ENCODE measurements at regions not wholly inside any gene's neighbourhood (a gene's known extent, or its start where the extent isn't known, plus 50 kb on each side); places are given as distances from the start of the nearest gene placed in this dataset.

GRCh38 chr18:70523792-70524182 lies 234.9 kb downstream of the SOCS6 start:
- no peaks in the 10 kb centered on the region for H3K9me3 ChIP-seq (ENCODE audit: control insufficient read depth, insufficient read depth, low read length)
- no peak overlapping the region for H3K27ac ChIP-seq (ENCODE audit: low read depth, low read length)
- no peaks in the 10 kb centered on the region for H3K36me3 ChIP-seq (ENCODE audit: control insufficient read depth, insufficient read depth, low read length)
- no peak overlapping the region for H3K9ac ChIP-seq (ENCODE audit: low read depth, low read length)
- no peaks in the 10 kb centered on the region for H3K4me1 ChIP-seq (ENCODE audit: control insufficient read depth, insufficient read depth, low read length)
- H3K27me3 ChIP-seq (ENCODE audit: control insufficient read depth, insufficient read depth, low read length): no peaks in the 10 kb centered on the region
- no peak overlapping the region for H3K4me3 ChIP-seq (ENCODE audit: low read depth, low read length)

DNA sequence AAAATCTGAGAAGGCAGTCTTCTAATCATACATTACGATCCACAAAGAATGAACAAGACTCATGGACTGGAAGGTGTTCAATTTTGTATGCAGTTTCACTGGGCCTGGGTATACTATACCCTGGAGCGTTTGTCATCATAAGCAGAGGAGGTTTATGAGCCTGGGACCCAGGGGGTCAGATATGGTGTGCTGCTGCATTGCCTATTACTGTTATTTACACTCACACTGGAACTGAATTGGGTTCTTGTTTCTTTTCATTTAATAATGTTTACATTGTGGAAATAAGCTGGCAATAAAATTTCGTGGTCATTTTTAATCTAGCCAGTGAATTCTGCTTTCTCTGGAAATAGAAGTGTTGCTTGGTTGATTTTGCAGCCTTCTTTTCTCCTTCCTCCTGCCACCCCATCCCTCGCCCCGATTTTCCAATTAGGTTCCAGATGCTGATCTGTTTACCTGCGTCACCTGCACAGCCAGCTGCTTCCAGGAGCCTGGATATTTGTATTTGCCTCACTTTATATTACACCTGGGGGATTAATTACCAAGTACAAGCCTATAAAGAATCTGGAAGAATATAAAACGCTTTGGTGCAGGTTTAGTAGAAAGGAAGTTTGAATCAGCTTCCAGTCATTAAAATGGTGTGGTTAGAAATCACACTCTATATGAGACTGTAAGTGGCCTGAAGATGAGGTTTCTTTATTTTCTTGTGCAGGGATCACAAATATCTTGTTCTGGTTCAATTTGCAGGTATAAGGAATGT lies 234.4 kb downstream of the SOCS6 start:
- no peaks in the 10 kb centered on the region for H3K4me1 ChIP-seq (ENCODE audit: control insufficient read depth, insufficient read depth, low read length)
- no peak overlapping the region for H3K4me3 ChIP-seq (ENCODE audit: low read depth, low read length)

DNA sequence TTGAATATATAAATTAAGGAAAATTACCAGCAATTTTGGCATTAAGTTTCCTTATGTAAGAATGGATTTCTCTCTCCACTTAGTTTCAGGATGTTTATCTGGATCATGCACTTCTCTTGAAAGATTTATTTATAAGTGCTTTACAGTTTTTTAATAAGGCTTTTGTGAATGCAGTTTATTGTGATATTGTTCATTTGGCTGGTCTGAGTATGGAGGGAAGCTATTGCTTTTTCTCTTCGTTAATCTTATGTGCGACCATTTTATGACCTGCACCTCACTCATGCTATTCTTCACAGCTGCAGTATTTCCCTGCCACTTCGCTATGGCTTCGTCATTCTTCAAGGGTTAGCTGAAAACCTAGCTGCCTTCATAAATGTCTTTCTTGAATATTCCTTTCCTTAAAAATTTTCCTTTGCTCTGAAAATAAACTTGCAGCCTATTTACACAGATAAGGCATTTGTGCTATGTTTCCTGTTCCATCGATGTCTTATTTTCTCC lies 233.4 kb downstream of the SOCS6 start:
- Histone ChIP-seq H3K9ac (ENCODE audit: low read depth, low read length) (no peak overlapping the region), H3K9me3 (ENCODE audit: control insufficient read depth, insufficient read depth, low read length) (no peaks in the 10 kb centered on the region), H3K4me3 (ENCODE audit: low read depth, low read length) (no peak overlapping the region), H3K27me3 (ENCODE audit: control insufficient read depth, insufficient read depth, low read length) (no peaks in the 10 kb centered on the region), H3K4me1 (ENCODE audit: control insufficient read depth, insufficient read depth, low read length) (no peaks in the 10 kb centered on the region), H3K27ac (ENCODE audit: low read depth, low read length) (no peak overlapping the region), H3K36me3 (ENCODE audit: control insufficient read depth, insufficient read depth, low read length) (no peaks in the 10 kb centered on the region)

More for the DNA sequence above, 234.4 kb downstream of the SOCS6 start:
- Histone ChIP-seq H3K9me3 (ENCODE audit: control insufficient read depth, insufficient read depth, low read length) (no peaks in the 10 kb centered on the region), H3K27ac (ENCODE audit: low read depth, low read length) (no peak overlapping the region), H3K27me3 (ENCODE audit: control insufficient read depth, insufficient read depth, low read length) (no peaks in the 10 kb centered on the region), H3K9ac (ENCODE audit: low read depth, low read length) (no peak overlapping the region), H3K36me3 (ENCODE audit: control insufficient read depth, insufficient read depth, low read length) (no peaks in the 10 kb centered on the region)

DNA sequence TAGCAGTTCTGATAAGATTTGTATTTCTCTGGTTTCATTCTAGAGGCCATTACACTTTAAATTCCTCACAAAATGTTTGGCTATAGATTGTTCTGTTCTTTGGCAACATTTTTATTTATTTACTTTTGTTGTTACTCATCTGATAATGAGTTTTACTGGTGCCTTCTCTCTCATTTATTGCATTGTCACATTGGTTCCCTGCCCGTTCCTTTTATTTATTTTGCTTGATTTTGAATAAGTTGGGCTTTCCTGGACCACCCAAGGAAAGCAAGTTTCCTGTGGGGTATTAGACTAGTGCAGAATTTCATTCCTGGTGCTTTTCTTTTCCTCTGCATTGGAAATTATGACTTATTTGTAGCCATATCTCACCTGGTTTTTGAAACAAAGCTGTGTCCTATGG lies 232.0 kb downstream of the SOCS6 start:
- H3K9me3 ChIP-seq (ENCODE audit: control insufficient read depth, insufficient read depth, low read length): no peaks in the 10 kb centered on the region
- H3K36me3 ChIP-seq (ENCODE audit: control insufficient read depth, insufficient read depth, low read length): no peaks in the 10 kb centered on the region
- H3K27ac ChIP-seq (ENCODE audit: low read depth, low read length): no peak overlapping the region

DNA sequence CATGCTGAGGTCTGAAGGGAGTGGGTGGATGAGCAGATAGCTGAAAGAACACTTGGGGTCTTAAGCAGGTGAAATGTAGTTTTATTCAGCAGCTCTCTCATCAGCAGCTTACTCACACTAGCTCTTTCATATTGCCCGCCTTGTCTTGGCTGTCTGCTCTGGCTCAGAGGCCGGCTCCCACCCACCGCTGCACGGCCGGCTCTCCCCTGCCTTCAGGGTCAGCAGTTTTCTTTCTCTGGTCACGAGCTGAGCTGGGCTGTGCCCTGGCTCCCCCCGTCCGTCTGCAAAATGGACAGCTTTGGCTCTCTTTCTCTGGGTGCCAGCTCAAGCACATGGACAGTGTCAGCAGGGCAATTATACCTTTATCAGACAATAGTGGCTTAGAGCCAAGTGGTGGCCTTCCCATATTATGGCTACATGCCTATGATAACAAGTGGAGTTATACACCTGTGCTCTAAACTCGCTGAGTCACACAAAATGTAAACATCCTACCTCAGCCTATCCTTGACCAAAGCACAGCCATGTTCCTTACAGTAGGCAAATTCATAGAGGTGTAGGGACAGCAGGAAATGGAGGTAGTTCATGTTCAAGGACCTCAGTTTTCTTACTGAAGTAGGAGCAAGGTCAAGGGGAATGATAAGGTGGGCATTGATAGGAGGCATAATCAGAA lies 224.8 kb downstream of the SOCS6 start:
- Histone ChIP-seq H3K4me1 (ENCODE audit: control insufficient read depth, insufficient read depth, low read length) (no peaks in the 10 kb centered on the region), H3K27ac (ENCODE audit: low read depth, low read length) (no peak overlapping the region), H3K4me3 (ENCODE audit: low read depth, low read length) (no peak overlapping the region), H3K9ac (ENCODE audit: low read depth, low read length) (no peak overlapping the region), H3K36me3 (ENCODE audit: control insufficient read depth, insufficient read depth, low read length) (no peaks in the 10 kb centered on the region), H3K9me3 (ENCODE audit: control insufficient read depth, insufficient read depth, low read length) (no peaks in the 10 kb centered on the region), H3K27me3 (ENCODE audit: control insufficient read depth, insufficient read depth, low read length) (no peaks in the 10 kb centered on the region)

More for the DNA sequence above, 232.0 kb downstream of the SOCS6 start:
- H3K27me3 ChIP-seq (ENCODE audit: control insufficient read depth, insufficient read depth, low read length): no peaks in the 10 kb centered on the region
- no peak overlapping the region for H3K4me3 ChIP-seq (ENCODE audit: low read depth, low read length)
- no peak overlapping the region for H3K9ac ChIP-seq (ENCODE audit: low read depth, low read length)
- H3K4me1 ChIP-seq (ENCODE audit: control insufficient read depth, insufficient read depth, low read length): no peaks in the 10 kb centered on the region

DNA sequence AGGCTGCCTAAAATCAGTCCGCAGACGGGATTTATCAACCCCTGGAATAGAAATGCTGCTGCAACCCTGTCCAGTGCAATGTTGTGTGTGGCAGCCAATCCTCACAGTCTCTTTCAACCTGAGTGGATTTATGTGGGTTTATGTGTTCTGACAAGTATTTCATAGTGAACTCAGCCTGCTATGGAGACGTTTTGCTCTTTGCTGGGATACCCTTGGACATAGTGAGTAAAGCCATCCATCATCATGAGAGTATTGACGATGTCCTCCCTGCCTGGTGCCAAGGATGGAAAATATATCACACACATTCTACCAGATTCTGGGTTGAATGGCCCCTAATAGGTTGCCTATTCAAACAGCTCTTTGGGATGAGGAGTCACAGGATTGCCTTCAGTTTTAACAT lies 219.1 kb downstream of the SOCS6 start:
- H3K9me3 ChIP-seq (ENCODE audit: control insufficient read depth, insufficient read depth, low read length): no peaks in the 10 kb centered on the region
- no peak overlapping the region for H3K27ac ChIP-seq (ENCODE audit: low read depth, low read length)
- no peaks in the 10 kb centered on the region for H3K4me1 ChIP-seq (ENCODE audit: control insufficient read depth, insufficient read depth, low read length)
- no peaks in the 10 kb centered on the region for H3K36me3 ChIP-seq (ENCODE audit: control insufficient read depth, insufficient read depth, low read length)
- H3K9ac ChIP-seq (ENCODE audit: low read depth, low read length): no peak overlapping the region
- H3K27me3 ChIP-seq (ENCODE audit: control insufficient read depth, insufficient read depth, low read length): no peaks in the 10 kb centered on the region
- no peak overlapping the region for H3K4me3 ChIP-seq (ENCODE audit: low read depth, low read length)

- Histone ChIP-seq H3K27ac (ENCODE audit: low read depth, low read length) (no peak overlapping the region), H3K27me3 (ENCODE audit: control insufficient read depth, insufficient read depth, low read length) (no peaks in the 10 kb centered on the region), H3K4me1 (ENCODE audit: control insufficient read depth, insufficient read depth, low read length) (no peaks in the 10 kb centered on the region), H3K9me3 (ENCODE audit: control insufficient read depth, insufficient read depth, low read length) (no peaks in the 10 kb centered on the region), H3K9ac (ENCODE audit: low read depth, low read length) (no peak overlapping the region), H3K4me3 (ENCODE audit: low read depth, low read length) (no peak overlapping the region), H3K36me3 (ENCODE audit: control insufficient read depth, insufficient read depth, low read length) (no peaks in the 10 kb centered on the region)
These were observed 217.7 kb downstream of the SOCS6 start for GRCh38 chr18:70506511-70506910.

GRCh38 chr18:70503060-70503459 lies 214.2 kb downstream of the SOCS6 start:
- Histone ChIP-seq H3K4me1 (ENCODE audit: control insufficient read depth, insufficient read depth, low read length) (0 out of 2 replicates have a peak, but pooled peaks cover 5% of the 10 kb centered on the region), H3K27ac (ENCODE audit: low read depth, low read length) (no peak overlapping the region), H3K4me3 (ENCODE audit: low read depth, low read length) (no peak overlapping the region), H3K27me3 (ENCODE audit: control insufficient read depth, insufficient read depth, low read length) (no peaks in the 10 kb centered on the region), H3K9ac (ENCODE audit: low read depth, low read length) (no peak overlapping the region), H3K9me3 (ENCODE audit: control insufficient read depth, insufficient read depth, low read length) (no peaks in the 10 kb centered on the region), H3K36me3 (ENCODE audit: control insufficient read depth, insufficient read depth, low read length) (no peaks in the 10 kb centered on the region)

DNA sequence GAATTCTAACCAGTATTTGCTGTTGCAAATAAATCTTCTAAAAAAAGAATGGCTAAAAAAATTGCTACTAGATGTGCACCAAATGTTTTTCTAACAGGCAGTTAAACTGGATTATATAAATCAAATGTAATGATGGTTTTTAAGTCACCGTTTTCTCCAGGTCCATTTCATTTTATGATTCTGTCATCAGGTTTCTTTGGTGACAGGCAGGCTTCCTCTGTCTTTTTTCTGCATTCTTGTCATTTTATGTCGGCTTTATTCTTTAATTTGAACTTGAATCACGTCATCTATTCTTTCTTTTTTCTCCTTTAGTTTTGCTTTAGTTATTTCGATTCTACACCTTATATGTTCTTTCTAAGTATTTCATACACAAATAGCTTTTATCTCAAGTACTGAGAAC lies 212.5 kb downstream of the SOCS6 start:
- H3K36me3 ChIP-seq (ENCODE audit: control insufficient read depth, insufficient read depth, low read length): no peaks in the 10 kb centered on the region
- no peaks in the 10 kb centered on the region for H3K27me3 ChIP-seq (ENCODE audit: control insufficient read depth, insufficient read depth, low read length)
- no peak overlapping the region for H3K27ac ChIP-seq (ENCODE audit: low read depth, low read length)
- 0 out of 2 replicates have a peak, but pooled peaks cover 5% of the 10 kb centered on the region for H3K4me1 ChIP-seq (ENCODE audit: control insufficient read depth, insufficient read depth, low read length)
- H3K9me3 ChIP-seq (ENCODE audit: control insufficient read depth, insufficient read depth, low read length): no peaks in the 10 kb centered on the region
- H3K4me3 ChIP-seq (ENCODE audit: low read depth, low read length): no peak overlapping the region
- no peak overlapping the region for H3K9ac ChIP-seq (ENCODE audit: low read depth, low read length)

GRCh38 chr18:70500748-70501147 lies 211.9 kb downstream of the SOCS6 start:
- no peaks in the 10 kb centered on the region for H3K36me3 ChIP-seq (ENCODE audit: control insufficient read depth, insufficient read depth, low read length)
- no peaks in the 10 kb centered on the region for H3K27me3 ChIP-seq (ENCODE audit: control insufficient read depth, insufficient read depth, low read length)
- H3K9ac ChIP-seq (ENCODE audit: low read depth, low read length): no peak overlapping the region
- no peak overlapping the region for H3K27ac ChIP-seq (ENCODE audit: low read depth, low read length)
- no peaks in the 10 kb centered on the region for H3K9me3 ChIP-seq (ENCODE audit: control insufficient read depth, insufficient read depth, low read length)
- no peak overlapping the region for H3K4me3 ChIP-seq (ENCODE audit: low read depth, low read length)
- 0 out of 2 replicates have a peak, but pooled peaks cover 5% of the 10 kb centered on the region for H3K4me1 ChIP-seq (ENCODE audit: control insufficient read depth, insufficient read depth, low read length)

- 0 out of 2 replicates have a peak, but pooled peaks cover 5% of the 10 kb centered on the region for H3K4me1 ChIP-seq (ENCODE audit: control insufficient read depth, insufficient read depth, low read length)
- H3K27me3 ChIP-seq (ENCODE audit: control insufficient read depth, insufficient read depth, low read length): no peaks in the 10 kb centered on the region
- no peak overlapping the region for H3K27ac ChIP-seq (ENCODE audit: low read depth, low read length)
These were observed 210.4 kb downstream of the SOCS6 start for GRCh38 chr18:70499218-70499691.

More at GRCh38 chr18:70499218-70499691, 210.4 kb downstream of the SOCS6 start:
- no peak overlapping the region for H3K4me3 ChIP-seq (ENCODE audit: low read depth, low read length)
- no peaks in the 10 kb centered on the region for H3K36me3 ChIP-seq (ENCODE audit: control insufficient read depth, insufficient read depth, low read length)
- H3K9ac ChIP-seq (ENCODE audit: low read depth, low read length): no peak overlapping the region
- H3K9me3 ChIP-seq (ENCODE audit: control insufficient read depth, insufficient read depth, low read length): no peaks in the 10 kb centered on the region
